ENCODE measurements at regions not wholly inside any gene's neighbourhood (a gene's known extent, or its start where the extent isn't known, plus 50 kb on each side); places are given as distances from the start of the nearest gene placed in this dataset.

- TF ChIP-seq BMI1 (IDR thresholded peaks at IDR 0.05; ENCODE audit: borderline replicate concordance) (no peak), BCL11A (IDR thresholded peaks at IDR 0.05; ENCODE audit: low read depth, low read length) (no peak), CTCF (IDR thresholded peaks at IDR 0.05 in 2 of 3, conservative IDR thresholded peaks at IDR 0.05 in 1 of 3; ENCODE audit: control insufficient read depth in 2 of 3, extremely low read depth in 1 of 3, insufficient read depth in 1 of 3, low read depth in 3 of 3, low read length in 3 of 3) (no peak), RUNX3 (IDR thresholded peaks at IDR 0.05; ENCODE audit: low read length) (no peak), RELA (IDR thresholded peaks at IDR 0.05; ENCODE audit: borderline replicate concordance, partially characterized antibody) (no peak), ZNF207 (IDR thresholded peaks at IDR 0.05; ENCODE audit: borderline replicate concordance) (no peak), CHD2 (IDR thresholded peaks at IDR 0.05; ENCODE audit: borderline replicate concordance, low read depth, low read length) (no peak), FOXM1 (IDR thresholded peaks at IDR 0.05; ENCODE audit: low read depth, low read length) (no peak), MXI1 (IDR thresholded peaks at IDR 0.05; ENCODE audit: low read depth, low read length) (no peak), MYC (IDR thresholded peaks at IDR 0.05; ENCODE audit: insufficient read depth, insufficient read length, insufficient replicate concordance, low read length, severe bottlenecking) (no peak), SMC3 (IDR thresholded peaks at IDR 0.05; ENCODE audit: borderline replicate concordance, low read length) (no peak), GATAD2B (conservative IDR thresholded peaks at IDR 0.05; ENCODE audit: low read depth) (no peak), SMAD1 (IDR thresholded peaks at IDR 0.05; ENCODE audit: low read depth, partially characterized antibody) (no peak), WRNIP1 (IDR thresholded peaks at IDR 0.05; ENCODE audit: borderline replicate concordance, low read depth, low read length) (no peak), BACH1 (IDR thresholded peaks at IDR 0.05; ENCODE audit: borderline replicate concordance) (no peak), KLF5 (IDR thresholded peaks at IDR 0.05; ENCODE audit: partially characterized antibody) (no peak), EZH2 (IDR thresholded peaks at IDR 0.05; ENCODE audit: borderline replicate concordance, control insufficient read depth, low read depth, low read length) (no peak), NBN (IDR thresholded peaks at IDR 0.05) (no peak), SPI1 (IDR thresholded peaks at IDR 0.05; ENCODE audit: borderline replicate concordance, insufficient read depth, low read depth, low read length) (no peak), ZSCAN29 (IDR thresholded peaks at IDR 0.05) (no peak)
- Histone ChIP-seq H3K27ac (ENCODE audit: control insufficient read depth, insufficient read depth) (no peak overlapping the region), H3K4me2 (ENCODE audit: control insufficient read depth, insufficient read depth) (no peak overlapping the region), H2AFZ (ENCODE audit: control insufficient read depth, low read depth, low read length) (no peak overlapping the region), H3K9ac (ENCODE audit: control insufficient read depth, insufficient read depth, low read length) (no peak overlapping the region), H3K4me3 (no peak overlapping the region), H4K20me1 (ENCODE audit: control insufficient read depth, insufficient read depth) (no peaks in the 10 kb centered on the region), H3K36me3 (ENCODE audit: control insufficient read depth in 2 of 2, insufficient read depth in 2 of 2, low read length in 1 of 2) (no peaks in the 10 kb centered on the region), H3K27me3 (replicated peaks in 1 of 2; ENCODE audit: control insufficient read depth in 2 of 2, insufficient read depth in 2 of 2, low read length in 1 of 2) (peaks cover 2 to 8% of the 10 kb centered on the region in 2 experiments; a peak in 3 of 4 replicates), H3K79me2 (ENCODE audit: control insufficient read depth, insufficient read depth, low read length) (no peaks in the 10 kb centered on the region), H3K4me1 (ENCODE audit: control insufficient read depth, insufficient read depth, low read length) (no peaks in the 10 kb centered on the region), H3K9me3 (replicated peaks; ENCODE audit: control insufficient read depth, insufficient read depth, low read length) (no peaks in the 10 kb centered on the region)
- ChIA-PET SMC1A (ENCODE audit: uncharacterized antibody, unreplicated experiment) (no interaction called here), CTCF (no interaction called here), POLR2A (no interaction called here), RAD21 (ENCODE audit: unreplicated experiment) (no interaction called here)
- ATAC-seq: no peak
- DNase-seq (ENCODE audit: low read depth, low spot score): no peak
- in situ Hi-C loops (cut with MboI): no loop called here
- WGBS (ENCODE audit: insufficient coverage, insufficient replicate concordance, low lambda C conversion rate, missing lambda C conversion rate): 45% methylated on average over 7 of the region's 7 CpGs
- FAIRE-seq: no peak
- no TSS peak for BruUV-seq (replicated peaks)
- intact Hi-C loops (cut with micrococcal nuclease; ENCODE audit: unreplicated experiment): no loop called here
These were observed 165.8 kb upstream of the GPR12 start for GRCh38 chr13:26926371-26926770.

Data from GM12878 (cell line).